ENCODE measurements at regions not wholly inside any gene's neighbourhood (a gene's known extent, or its start where the extent isn't known, plus 50 kb on each side); places are given as distances from the start of the nearest gene placed in this dataset.

- no peak for TF ChIP-seq CSRNP3 (CRISPR knock-in tag; IDR thresholded peaks at IDR 0.05)
- no peak for TF ChIP-seq ZNF8 (CRISPR knock-in tag; IDR thresholded peaks at IDR 0.05)
- TF ChIP-seq OSR1 (CRISPR knock-in tag; IDR thresholded peaks at IDR 0.05) = no peak
- no peak for ATAC-seq
Measured at GRCh38 chr5:110925916-110926315, 145.6 kb upstream of the TSLP start.

- ATAC-seq = no peak
- TF ChIP-seq CREB5 (CRISPR knock-in tag; IDR thresholded peaks at IDR 0.05; ENCODE audit: low read depth) (no peak), PATZ1 (CRISPR knock-in tag; IDR thresholded peaks at IDR 0.05; ENCODE audit: borderline replicate concordance) (no peak), POU6F1 (CRISPR knock-in tag; IDR thresholded peaks at IDR 0.05; ENCODE audit: borderline replicate concordance, low read depth) (no peak), ARNTL (CRISPR knock-in tag; IDR thresholded peaks at IDR 0.05; ENCODE audit: borderline replicate concordance, low read depth) (no peak), TOX (CRISPR knock-in tag; IDR thresholded peaks at IDR 0.05; ENCODE audit: borderline replicate concordance) (no peak), TCF4 (CRISPR knock-in tag; IDR thresholded peaks at IDR 0.05; ENCODE audit: borderline replicate concordance) (no peak), GLIS3 (CRISPR knock-in tag; IDR thresholded peaks at IDR 0.05) (no peak), CSDC2 (CRISPR knock-in tag; IDR thresholded peaks at IDR 0.05) (no peak), ESRRG (CRISPR knock-in tag; IDR thresholded peaks at IDR 0.05) (no peak), ZFP3 (CRISPR knock-in tag; IDR thresholded peaks at IDR 0.05) (no peak), SNAI2 (CRISPR knock-in tag; IDR thresholded peaks at IDR 0.05) (no peak), ZNF8 (CRISPR knock-in tag; IDR thresholded peaks at IDR 0.05) (no peak), OSR1 (CRISPR knock-in tag; IDR thresholded peaks at IDR 0.05) (no peak), ZNF565 (CRISPR knock-in tag; conservative IDR thresholded peaks at IDR 0.05; ENCODE audit: low read depth) (no peak), PPARA (CRISPR knock-in tag; IDR thresholded peaks at IDR 0.05; ENCODE audit: borderline replicate concordance) (no peak), ISL1 (CRISPR knock-in tag; IDR thresholded peaks at IDR 0.05) (no peak), TSHZ2 (CRISPR knock-in tag; IDR thresholded peaks at IDR 0.05) (no peak), CSRNP3 (CRISPR knock-in tag; IDR thresholded peaks at IDR 0.05) (no peak)
Measured at GRCh38 chr5:110932755-110933488, 138.6 kb upstream of the TSLP start.

- TF ChIP-seq POU6F1 (CRISPR knock-in tag; IDR thresholded peaks at IDR 0.05; ENCODE audit: borderline replicate concordance, low read depth) = no peak
- no peak for TF ChIP-seq OSR1 (CRISPR knock-in tag; IDR thresholded peaks at IDR 0.05)
- TF ChIP-seq PATZ1 (CRISPR knock-in tag; IDR thresholded peaks at IDR 0.05; ENCODE audit: borderline replicate concordance) = no peak
- TF ChIP-seq ZC3H10 (CRISPR knock-in tag; IDR thresholded peaks at IDR 0.05) = no peak
- no peak for TF ChIP-seq BACH2 (CRISPR knock-in tag; IDR thresholded peaks at IDR 0.05; ENCODE audit: borderline replicate concordance)
- no peak for TF ChIP-seq TCF4 (CRISPR knock-in tag; IDR thresholded peaks at IDR 0.05; ENCODE audit: borderline replicate concordance)
- TF ChIP-seq ZFP3 (CRISPR knock-in tag; IDR thresholded peaks at IDR 0.05) = no peak
- ATAC-seq = no peak
Measured at GRCh38 chr5:110940136-110940535, 131.4 kb upstream of the TSLP start.

Data from SK-N-SH treated with all-trans-retinoic acid at 6 μM for 48 hours (cell line).